ENCODE measurements at regions not wholly inside any gene's neighbourhood (a gene's known extent, or its start where the extent isn't known, plus 50 kb on each side); places are given as distances from the start of the nearest gene placed in this dataset.

DNA sequence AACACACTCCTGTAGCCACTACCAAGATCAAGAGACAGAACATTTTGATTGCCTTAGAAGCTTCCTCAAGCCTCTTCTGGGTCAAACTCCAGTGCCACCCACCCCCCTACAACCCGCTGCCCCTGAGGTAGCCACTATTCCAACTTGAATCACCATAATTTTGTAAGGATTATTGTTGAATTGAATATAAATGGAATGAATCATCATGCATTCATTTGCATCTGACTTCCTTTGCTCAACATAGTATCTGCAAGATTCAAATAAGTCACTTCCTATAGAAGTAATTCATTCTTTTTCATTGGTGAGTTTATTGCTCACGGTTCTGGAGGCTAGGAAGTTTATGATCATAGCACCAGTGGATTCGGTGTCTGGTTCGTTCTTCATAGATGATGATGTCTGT, 364.2 kb downstream of the SLITRK2 start:
- intact Hi-C loops (cut with micrococcal nuclease): no loop called here
- H3K4me3 Mint-ChIP-seq: no peak overlapping the region
- no peaks in the 10 kb centered on the region for H3K4me1 Mint-ChIP-seq (ENCODE audit: low read depth)
- no peaks in the 10 kb centered on the region for H3K27me3 Mint-ChIP-seq
- H3K27ac Mint-ChIP-seq: no peak overlapping the region
- POLR2A ChIA-PET: no interaction called here
- ATAC-seq (no peak), DNase-seq (no peak)
- H3K9me3 Mint-ChIP-seq: peaks cover 2% of the 10 kb centered on the region
- no peak for TF ChIP-seq CTCF (IDR thresholded peaks at IDR 0.05)
- no peaks in the 10 kb centered on the region for H3K36me3 Mint-ChIP-seq (ENCODE audit: low read depth)
- CTCF ChIA-PET: no interaction called here

- Mint-ChIP-seq H3K36me3 (ENCODE audit: low read depth) (no peaks in the 10 kb centered on the region), H3K9me3 (no peaks in the 10 kb centered on the region), H3K4me3 (no peak overlapping the region), H3K4me1 (ENCODE audit: low read depth) (no peaks in the 10 kb centered on the region), H3K27me3 (no peaks in the 10 kb centered on the region), H3K27ac (no peak overlapping the region)
- ATAC-seq: no peak
- POLR2A ChIA-PET: no interaction called here
- no peak for DNase-seq
- CTCF ChIA-PET: no interaction called here
- intact Hi-C loops (cut with micrococcal nuclease): no loop called here
- TF ChIP-seq CTCF (IDR thresholded peaks at IDR 0.05): no peak
These were observed 368.9 kb downstream of the SLITRK2 start for GRCh38 chrX:146186540-146186939.

- intact Hi-C loops (cut with micrococcal nuclease): no loop called here
- ChIA-PET POLR2A (no interaction called here), CTCF (no interaction called here)
- Mint-ChIP-seq H3K27ac (no peak overlapping the region), H3K36me3 (ENCODE audit: low read depth) (no peaks in the 10 kb centered on the region), H3K27me3 (no peaks in the 10 kb centered on the region), H3K4me3 (no peak overlapping the region), H3K9me3 (no peaks in the 10 kb centered on the region), H3K4me1 (ENCODE audit: low read depth) (no peaks in the 10 kb centered on the region)
- ATAC-seq (no peak), DNase-seq (no peak)
- no peak for TF ChIP-seq CTCF (IDR thresholded peaks at IDR 0.05)
These were observed 371.7 kb downstream of the SLITRK2 start for GRCh38 chrX:146189371-146189770.

GRCh38 chrX:146208821-146209220, 391.2 kb downstream of the SLITRK2 start:
- no peaks in the 10 kb centered on the region for H3K4me1 Mint-ChIP-seq (ENCODE audit: low read depth)
- ChIA-PET CTCF (no interaction called here), POLR2A (no interaction called here)
- no peaks in the 10 kb centered on the region for H3K36me3 Mint-ChIP-seq (ENCODE audit: low read depth)
- H3K4me3 Mint-ChIP-seq: no peak overlapping the region
- ATAC-seq: no peak
- TF ChIP-seq CTCF (IDR thresholded peaks at IDR 0.05): no peak
- no peaks in the 10 kb centered on the region for H3K27me3 Mint-ChIP-seq
- intact Hi-C loops (cut with micrococcal nuclease): no loop called here
- no peaks in the 10 kb centered on the region for H3K9me3 Mint-ChIP-seq
- no peak overlapping the region for H3K27ac Mint-ChIP-seq
- DNase-seq: no peak

DNA sequence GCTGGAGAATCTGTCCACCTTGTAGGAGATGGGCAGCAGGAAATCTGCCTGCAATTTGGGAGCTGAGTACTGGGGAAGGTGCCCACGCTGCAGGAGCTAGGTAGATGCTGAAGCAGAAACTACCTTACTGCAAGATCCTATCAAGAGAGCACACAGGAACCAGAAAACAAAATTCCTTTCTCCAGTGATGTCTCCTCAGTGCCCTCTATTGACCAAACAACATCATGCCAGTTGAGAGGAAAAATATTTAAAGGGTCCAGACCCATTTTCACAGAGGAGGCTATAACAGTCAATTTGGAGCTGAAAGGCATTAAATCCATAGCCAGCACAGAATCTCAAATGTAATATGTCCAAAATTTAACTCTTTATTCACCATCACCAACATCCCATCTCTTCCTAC, 406.8 kb downstream of the SLITRK2 start:
- POLR2A ChIA-PET: no interaction called here
- CTCF ChIA-PET: no interaction called here
- TF ChIP-seq CTCF (IDR thresholded peaks at IDR 0.05): no peak
- intact Hi-C loops (cut with micrococcal nuclease): no loop called here
- Mint-ChIP-seq H3K9me3 (no peaks in the 10 kb centered on the region), H3K36me3 (ENCODE audit: low read depth) (no peaks in the 10 kb centered on the region), H3K27me3 (no peaks in the 10 kb centered on the region), H3K4me3 (no peak overlapping the region), H3K4me1 (ENCODE audit: low read depth) (no peaks in the 10 kb centered on the region), H3K27ac (no peak overlapping the region)
- ATAC-seq: no peak
- DNase-seq: no peak

All from activated CD8-positive, alpha-beta T cell treated with anti-CD3 and anti-CD28 coated beads for 36 hours (primary cell).